ENCODE measurements at regions not wholly inside any gene's neighbourhood (a gene's known extent, or its start where the extent isn't known, plus 50 kb on each side); places are given as distances from the start of the nearest gene placed in this dataset.

- no peak for TF ChIP-seq EZH2 (IDR thresholded peaks at IDR 0.05; ENCODE audit: borderline replicate concordance, insufficient read depth, low read depth, low read length, poor library complexity, severe bottlenecking)
- Histone ChIP-seq H3K9ac (ENCODE audit: low read length) (no peak overlapping the region), H3K4me1 (ENCODE audit: control insufficient read depth in 2 of 2, insufficient read depth in 2 of 2, low read length in 2 of 2) (peaks cover 10 to 13% of the 10 kb centered on the region in 2 donors), H3K79me2 (ENCODE audit: control insufficient read depth, insufficient read depth, low read length) (no peaks in the 10 kb centered on the region), H3K9me3 (ENCODE audit: control extremely low read depth in 1 of 3, control insufficient read depth in 2 of 3, insufficient read depth in 1 of 3, low read length in 2 of 3) (peaks cover 0 to 4% (median 4%) of the 10 kb centered on the region in 3 donors), H3K36me3 (replicated peaks in 1 of 2; ENCODE audit: control extremely low read depth in 1 of 2, control insufficient read depth in 1 of 2, extremely low read depth in 1 of 2, insufficient read depth in 2 of 2, low read length in 1 of 2) (no peaks in the 10 kb centered on the region), H3K27ac (ENCODE audit: low read length in 2 of 2) (no peak overlapping the region), H3K4me2 (replicated peaks; ENCODE audit: low read depth, low read length, poor library complexity, severe bottlenecking) (no peak overlapping the region), H2AFZ (ENCODE audit: insufficient read depth, low read depth, low read length, poor library complexity, severe bottlenecking) (no peak overlapping the region), H3K27me3 (replicated peaks in 1 of 4; ENCODE audit: control extremely low read depth in 1 of 4, control insufficient read depth in 3 of 4, insufficient read depth in 4 of 4, low read length in 3 of 4) (no peaks in the 10 kb centered on the region), H4K20me1 (ENCODE audit: control insufficient read depth, insufficient read depth, low read length, poor library complexity, severe bottlenecking) (no peaks in the 10 kb centered on the region), H3K4me3 (ENCODE audit: control extremely low read depth in 1 of 5, extremely low read depth in 1 of 5, insufficient read depth in 1 of 5, low read depth in 2 of 5, low read length in 4 of 5) (no peak overlapping the region)
- ChIA-PET POLR2A (no interaction called here), CTCF (no interaction called here)
- peaks cover 18% of the 10 kb centered on the region for H3K4me1 Mint-ChIP-seq
- no peak overlapping the region for H3K4me3 Mint-ChIP-seq
- DNase-seq (no peak), ATAC-seq (ENCODE audit: low read depth) (no peak)
- intact Hi-C loops (cut with micrococcal nuclease), result no loop called here
- no peak overlapping the region for H3K27ac Mint-ChIP-seq
- H3K9me3 Mint-ChIP-seq (ENCODE audit: insufficient read depth), result no peaks in the 10 kb centered on the region
- 61% methylated on average over 3 of the region's 3 CpGs for WGBS (ENCODE audit: insufficient coverage)
- no peaks in the 10 kb centered on the region for H3K27me3 Mint-ChIP-seq
Observed at GRCh38 chr2:59933948-59934347, 619.5 kb downstream of the BCL11A start.

GRCh38 chr2:59932341-59932740 lies 621.1 kb downstream of the BCL11A start:
- H3K27ac Mint-ChIP-seq, result no peak overlapping the region
- TF ChIP-seq CTCF (IDR thresholded peaks at IDR 0.05) (no peak), EZH2 (IDR thresholded peaks at IDR 0.05; ENCODE audit: borderline replicate concordance, insufficient read depth, low read depth, low read length, poor library complexity, severe bottlenecking) (no peak)
- H3K27me3 Mint-ChIP-seq, result no peaks in the 10 kb centered on the region
- no peak overlapping the region for H3K4me3 ChIP-seq (ENCODE audit: control extremely low read depth in 1 of 5, extremely low read depth in 1 of 5, insufficient read depth in 1 of 5, low read depth in 2 of 5, low read length in 4 of 5)
- WGBS (ENCODE audit: insufficient coverage), result 100% methylated on average over 4 of the region's 5 CpGs
- H3K9ac ChIP-seq (ENCODE audit: low read length), result no peak overlapping the region
- ChIA-PET POLR2A (no interaction called here), CTCF (no interaction called here)
- no peaks in the 10 kb centered on the region for H4K20me1 ChIP-seq (ENCODE audit: control insufficient read depth, insufficient read depth, low read length, poor library complexity, severe bottlenecking)
- H2AFZ ChIP-seq (ENCODE audit: insufficient read depth, low read depth, low read length, poor library complexity, severe bottlenecking), result no peak overlapping the region
- H3K4me1 ChIP-seq (ENCODE audit: control insufficient read depth in 2 of 2, insufficient read depth in 2 of 2, low read length in 2 of 2), result peaks cover 10 to 13% of the 10 kb centered on the region in 2 donors
- ATAC-seq (ENCODE audit: low read depth) (no peak), DNase-seq (no peak)
- H3K27ac ChIP-seq (ENCODE audit: low read length in 2 of 2), result no peak overlapping the region
- no peaks in the 10 kb centered on the region for H3K36me3 ChIP-seq (replicated peaks in 1 of 2; ENCODE audit: control extremely low read depth in 1 of 2, control insufficient read depth in 1 of 2, extremely low read depth in 1 of 2, insufficient read depth in 2 of 2, low read length in 1 of 2)
- H3K4me1 Mint-ChIP-seq, result peaks cover 17% of the 10 kb centered on the region
- H3K4me3 Mint-ChIP-seq, result no peak overlapping the region
- no peaks in the 10 kb centered on the region for H3K9me3 Mint-ChIP-seq (ENCODE audit: insufficient read depth)
- no peak overlapping the region for H3K4me2 ChIP-seq (replicated peaks; ENCODE audit: low read depth, low read length, poor library complexity, severe bottlenecking)
- H3K9me3 ChIP-seq (ENCODE audit: control extremely low read depth in 1 of 3, control insufficient read depth in 2 of 3, insufficient read depth in 1 of 3, low read length in 2 of 3), result peaks cover 0 to 4% (median 4%) of the 10 kb centered on the region in 3 donors
- no peaks in the 10 kb centered on the region for H3K27me3 ChIP-seq (replicated peaks in 1 of 4; ENCODE audit: control extremely low read depth in 1 of 4, control insufficient read depth in 3 of 4, insufficient read depth in 4 of 4, low read length in 3 of 4)
- intact Hi-C loops (cut with micrococcal nuclease), result no loop called here
- no peaks in the 10 kb centered on the region for H3K79me2 ChIP-seq (ENCODE audit: control insufficient read depth, insufficient read depth, low read length)
